Esophagus squamous epithelium (tissue), 5 donors: ENCODE measurements at regions not wholly inside any gene's neighbourhood (a gene's known extent, or its start where the extent isn't known, plus 50 kb on each side); places are given as distances from the start of the nearest gene placed in this dataset.

Experiments used
- DNase-seq: peaks from one replicate; lab custom pipeline; 2025; lab: John Stamatoyannopoulos, UW
- H3K27ac ChIP-seq, 4 donors: fragments of 200-600 bp; sonication (generic); one replicate each; pipeline ENCODE4 v1.5.1; 2016 to 2019; ENCODE audit warnings: mild to moderate bottlenecking in 1 of 4
- H3K27me3 ChIP-seq, 4 donors: fragments of 200-600 bp; sonication (generic); 1 replicate in 3 of 4; 2 replicates in 1 of 4; pipeline versions ENCODE4 v1.5.1 to v1.6.0; 2017 to 2021; ENCODE audit warnings: antibody characterized with exemption in 1 of 4
- H3K36me3 ChIP-seq, 3 donors: fragments of 200-600 bp; sonication (generic); one replicate each; pipeline ENCODE4 v1.5.1; 2016 to 2019
- H3K4me1 ChIP-seq, 3 donors: fragments of 200-600 bp; sonication (generic); one replicate each; pipeline ENCODE4 v1.5.1; 2017 to 2019
- H3K4me3 ChIP-seq, 4 donors: fragments of 200-600 bp; sonication (generic); 1 replicate in 3 of 4; 2 replicates in 1 of 4; pipeline ENCODE4 v1.5.1; 2016 to 2019; ENCODE audit warnings: mild to moderate bottlenecking in 2 of 4, moderate library complexity in 1 of 4
- H3K9me3 ChIP-seq, 3 donors: fragments of 200-600 bp; sonication (generic); one replicate each; pipeline ENCODE4 v1.5.1; 2016 to 2019
- CTCF ChIP-seq, 6 experiments: fragments of 450-650 bp in 4 of 6; fragments of 200-600 bp in 2 of 6; sonication (generic) in 2 of 6; IDR thresholded peaks; one replicate each; pipeline ENCODE4 v1.5.1; 2016 to 2019; ENCODE audit warnings: antibody characterized with exemption in 6 of 6, mild to moderate bottlenecking in 4 of 6, moderate library complexity in 4 of 6
- POLR2A ChIP-seq, 4 donors: fragments of 450-650 bp; IDR thresholded peaks; one replicate each; pipeline ENCODE4 v1.6.1; 2017; ENCODE audit warnings: antibody characterized with exemption in 4 of 4, mild to moderate bottlenecking in 4 of 4, moderate library complexity in 3 of 4
- WGBS, 2 donors: methylation state at CpG; one replicate each; pipeline ENCODE4 v1.1.5; 2018; 5-methylcytosine and 5-hydroxymethylcytosine counted together
- intact Hi-C: fragments of 100-400 bp; cut with DNase I; formaldehyde crosslinking; loops from one replicate; pipeline ENCODE4 v1.15.0; 2022
- donor health status: DM: yes; HTN: yes; CAD: no.

- Histone ChIP-seq H3K4me1 (no peaks in the 10 kb centered on the region), H3K4me3 (no peak overlapping the region), H3K27me3 (no peaks in the 10 kb centered on the region), H3K27ac (no peak overlapping the region), H3K36me3 (no peaks in the 10 kb centered on the region), H3K9me3 (no peaks in the 10 kb centered on the region)
- TF ChIP-seq CTCF (IDR thresholded peaks at IDR 0.05) = no peak
- no peak for TF ChIP-seq POLR2A (IDR thresholded peaks at IDR 0.05)
- DNase-seq = no peak
- intact Hi-C loops = no loop called here
These were observed 230.0 kb upstream of the GOLIM4 start for GRCh38 chr3:168325684-168326083.

- DNase-seq = no peak
- WGBS, 2 donors = 33 to 60% methylated on average over 4 of the region's 4 CpGs
- Histone ChIP-seq H3K9me3 (no peaks in the 10 kb centered on the region), H3K27me3 (no peaks in the 10 kb centered on the region), H3K4me3 (no peak overlapping the region), H3K4me1 (no peaks in the 10 kb centered on the region), H3K36me3 (no peaks in the 10 kb centered on the region), H3K27ac (no peak overlapping the region)
- TF ChIP-seq POLR2A (IDR thresholded peaks at IDR 0.05) (no peak), CTCF (IDR thresholded peaks at IDR 0.05) (no peak)
- intact Hi-C loops = no loop called here
These were observed 227.2 kb upstream of the GOLIM4 start for GRCh38 chr3:168322941-168323340.

- no peak for DNase-seq
- H3K36me3 ChIP-seq = no peaks in the 10 kb centered on the region
- H3K9me3 ChIP-seq = no peaks in the 10 kb centered on the region
- H3K27me3 ChIP-seq = no peaks in the 10 kb centered on the region
- intact Hi-C loops = no loop called here
- 63 to 72% methylated on average over 3 of the region's 3 CpGs for WGBS, 2 donors
- H3K4me3 ChIP-seq = no peak overlapping the region
- no peak overlapping the region for H3K27ac ChIP-seq
- TF ChIP-seq POLR2A (IDR thresholded peaks at IDR 0.05) = no peak
- TF ChIP-seq CTCF (IDR thresholded peaks at IDR 0.05) = no peak
- H3K4me1 ChIP-seq = no peaks in the 10 kb centered on the region
These were observed 218.4 kb upstream of the GOLIM4 start for GRCh38 chr3:168314166-168314565.

- H3K27me3 ChIP-seq = no peaks in the 10 kb centered on the region
- H3K27ac ChIP-seq = no peak overlapping the region
- H3K36me3 ChIP-seq = no peaks in the 10 kb centered on the region
- intact Hi-C loops = no loop called here
- DNase-seq = no peak
- WGBS, 2 donors = 51 to 71% methylated on average over 4 of the region's 4 CpGs
- no peak overlapping the region for H3K4me3 ChIP-seq
- H3K4me1 ChIP-seq = no peaks in the 10 kb centered on the region
- no peak for TF ChIP-seq CTCF (IDR thresholded peaks at IDR 0.05)
- no peak for TF ChIP-seq POLR2A (IDR thresholded peaks at IDR 0.05)
- no peaks in the 10 kb centered on the region for H3K9me3 ChIP-seq
These were observed 217.3 kb upstream of the GOLIM4 start for GRCh38 chr3:168312984-168313383.

GRCh38 chr3:168307893-168308292 is 212.2 kb upstream of the GOLIM4 start:
- Histone ChIP-seq H3K4me1 (no peaks in the 10 kb centered on the region), H3K27me3 (no peaks in the 10 kb centered on the region), H3K4me3 (no peak overlapping the region), H3K9me3 (peaks cover 0 to 5% (median 0%) of the 10 kb centered on the region in 3 donors), H3K36me3 (no peaks in the 10 kb centered on the region), H3K27ac (no peak overlapping the region)
- TF ChIP-seq POLR2A (IDR thresholded peaks at IDR 0.05) (no peak), CTCF (IDR thresholded peaks at IDR 0.05) (no peak)
- intact Hi-C loops = no loop called here
- DNase-seq = no peak
